HepG2 (cell line): ENCODE measurements at regions not wholly inside any gene's neighbourhood (a gene's known extent, or its start where the extent isn't known, plus 50 kb on each side); places are given as distances from the start of the nearest gene placed in this dataset.

Experiments
- ATRX ChIP-seq: sonication (generic); formaldehyde crosslinking; IDR thresholded peaks from 2 replicates; pipeline ENCODE4 v1.4.0; 2020; ENCODE audit warnings: missing genetic modification reagents, borderline replicate concordance
- CSRNP2 ChIP-seq: sonication (generic); formaldehyde crosslinking; conservative IDR thresholded peaks from 2 replicates; pipeline ENCODE4 v1.8.0; 2022; ENCODE audit warnings: low read depth, missing genetic modification reagents
- ERF ChIP-seq: IDR thresholded peaks from 2 replicates; pipeline ENCODE4 v1.6.1; 2018; ENCODE audit warnings: missing biosample characterization, missing genetic modification reagents
- FOXP4 ChIP-seq: sonication (generic); formaldehyde crosslinking; IDR thresholded peaks from 2 replicates; pipeline ENCODE4 v1.4.0; 2020; ENCODE audit warnings: missing genetic modification reagents
- KDM5A ChIP-seq: fragments of 200-600 bp; sonication (generic); IDR thresholded peaks from 2 replicates; pipeline ENCODE4 v1.7.0; 2018; ENCODE audit warnings: antibody characterized with exemption, mild to moderate bottlenecking, low read length, borderline replicate concordance
- KDM6A ChIP-seq: IDR thresholded peaks from 2 replicates; pipeline ENCODE4 v1.6.1; 2016; ENCODE audit warnings: low read depth
- MEIS1 ChIP-seq: sonication (generic); formaldehyde crosslinking; IDR thresholded peaks from 2 replicates; pipeline ENCODE4 v1.9.0; 2021; ENCODE audit warnings: mild to moderate bottlenecking, missing genetic modification reagents, moderate library complexity, borderline replicate concordance
- MYPOP ChIP-seq: sonication (generic); formaldehyde crosslinking; IDR thresholded peaks from 2 replicates; pipeline ENCODE4 v1.8.1; 2023; ENCODE audit warnings: mild to moderate bottlenecking, moderate library complexity, missing genetic modification reagents
- PHF20 ChIP-seq: sonication (generic); formaldehyde crosslinking; IDR thresholded peaks from 2 replicates; pipeline ENCODE4 v1.5.0; 2020; ENCODE audit warnings: mild to moderate bottlenecking, missing genetic modification reagents
- PRDM15 ChIP-seq: sonication (generic); formaldehyde crosslinking; IDR thresholded peaks from 2 replicates; pipeline ENCODE4 v1.4.0; 2020; ENCODE audit warnings: missing genetic modification reagents
- TFDP1 ChIP-seq: IDR thresholded peaks from 2 replicates; pipeline ENCODE4 v1.6.1; 2016; ENCODE audit warnings: missing compliant biosample characterization, missing genetic modification reagents, borderline replicate concordance
- ZMAT3 ChIP-seq: sonication (generic); formaldehyde crosslinking; conservative IDR thresholded peaks from 2 replicates; pipeline ENCODE4 v1.7.0; 2021; ENCODE audit warnings: missing genetic modification reagents
- ZNF142 ChIP-seq: sonication (generic); formaldehyde crosslinking; IDR thresholded peaks from 2 replicates; pipeline ENCODE4 v1.4.0; 2020; ENCODE audit warnings: missing genetic modification reagents
- ZNF709 ChIP-seq: sonication (generic); formaldehyde crosslinking; IDR thresholded peaks from 2 replicates; pipeline ENCODE4 v1.5.0; 2020; ENCODE audit warnings: mild to moderate bottlenecking, missing genetic modification reagents

- TF ChIP-seq PRDM15 (CRISPR knock-in tag) = no peak
- no peak for TF ChIP-seq KDM5A
- TF ChIP-seq MYPOP (CRISPR knock-in tag) = no peak
- no peak for TF ChIP-seq CSRNP2 (CRISPR knock-in tag)
- no peak for TF ChIP-seq TFDP1 (CRISPR knock-in tag)
- no peak for TF ChIP-seq ZNF142 (CRISPR knock-in tag)
- TF ChIP-seq ERF (CRISPR knock-in tag) = peak; percentile 76; the same call in 1 of the 2 replicates
- TF ChIP-seq ZMAT3 (CRISPR knock-in tag) = no peak
- no peak for TF ChIP-seq PHF20
- no peak for TF ChIP-seq KDM6A
- TF ChIP-seq MEIS1 (CRISPR knock-in tag) = no peak
- TF ChIP-seq FOXP4 (CRISPR knock-in tag) = peak; percentile 90
- no peak for TF ChIP-seq ZNF709 (CRISPR knock-in tag)
- TF ChIP-seq ATRX = no peak
These were observed 624.4 kb upstream of the ARGLU1 start (continued) for GRCh38 chr13:107192289-107192688.
